ENCODE measurements at regions not wholly inside any gene's neighbourhood (a gene's known extent, or its start where the extent isn't known, plus 50 kb on each side); places are given as distances from the start of the nearest gene placed in this dataset.

DNA sequence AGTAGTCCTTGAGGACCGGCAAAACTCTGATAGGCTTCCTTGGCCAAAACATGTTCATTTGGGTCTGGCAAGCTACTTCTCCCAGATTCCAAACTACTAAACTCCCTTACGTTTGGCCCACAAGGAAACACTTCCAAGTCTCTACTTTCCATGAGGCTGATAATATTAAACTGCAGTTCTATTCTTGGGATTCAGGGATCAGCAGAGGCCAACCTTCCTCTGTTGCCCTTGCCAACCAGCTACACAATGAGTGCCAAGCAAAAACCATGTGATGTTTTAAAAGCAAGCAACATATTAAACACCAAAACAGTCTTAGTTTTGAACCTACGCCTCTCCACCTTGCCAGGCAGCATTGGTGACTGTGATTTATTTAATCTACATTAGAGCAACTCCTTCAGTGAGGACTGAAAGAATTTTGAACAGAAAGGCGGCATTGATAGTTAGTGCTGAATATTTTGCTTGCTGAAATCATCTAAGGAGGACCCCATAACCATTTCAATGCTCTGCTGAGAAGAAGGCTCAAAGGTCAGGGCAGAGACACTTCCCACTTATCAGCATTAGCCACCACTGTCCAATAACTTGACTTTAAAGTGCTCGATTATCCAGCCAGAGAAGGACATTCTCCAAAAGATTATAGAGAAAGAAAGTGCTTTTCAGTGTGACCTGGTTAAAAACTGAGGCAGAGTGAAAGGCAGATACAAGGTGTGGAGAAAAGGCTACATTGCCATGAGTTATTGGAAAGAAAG is 287.1 kb downstream of the TBC1D4 start:
- no peaks in the 10 kb centered on the region for H3K4me1 ChIP-seq
- no peak overlapping the region for H3K4me3 ChIP-seq
- DNase-seq (no peak), ATAC-seq (no peak)
- H3K9me3 ChIP-seq = no peaks in the 10 kb centered on the region
- no peaks in the 10 kb centered on the region for H3K36me3 ChIP-seq
- 54% methylated on average over 5 of the region's 5 CpGs for WGBS (ENCODE audit: insufficient coverage, low coverage, low lambda C conversion rate, missing lambda C conversion rate)
- intact Hi-C loops (cut with DNase I) = no loop called here
- H3K27me3 ChIP-seq = no peaks in the 10 kb centered on the region
- TF ChIP-seq, protein P1, sequence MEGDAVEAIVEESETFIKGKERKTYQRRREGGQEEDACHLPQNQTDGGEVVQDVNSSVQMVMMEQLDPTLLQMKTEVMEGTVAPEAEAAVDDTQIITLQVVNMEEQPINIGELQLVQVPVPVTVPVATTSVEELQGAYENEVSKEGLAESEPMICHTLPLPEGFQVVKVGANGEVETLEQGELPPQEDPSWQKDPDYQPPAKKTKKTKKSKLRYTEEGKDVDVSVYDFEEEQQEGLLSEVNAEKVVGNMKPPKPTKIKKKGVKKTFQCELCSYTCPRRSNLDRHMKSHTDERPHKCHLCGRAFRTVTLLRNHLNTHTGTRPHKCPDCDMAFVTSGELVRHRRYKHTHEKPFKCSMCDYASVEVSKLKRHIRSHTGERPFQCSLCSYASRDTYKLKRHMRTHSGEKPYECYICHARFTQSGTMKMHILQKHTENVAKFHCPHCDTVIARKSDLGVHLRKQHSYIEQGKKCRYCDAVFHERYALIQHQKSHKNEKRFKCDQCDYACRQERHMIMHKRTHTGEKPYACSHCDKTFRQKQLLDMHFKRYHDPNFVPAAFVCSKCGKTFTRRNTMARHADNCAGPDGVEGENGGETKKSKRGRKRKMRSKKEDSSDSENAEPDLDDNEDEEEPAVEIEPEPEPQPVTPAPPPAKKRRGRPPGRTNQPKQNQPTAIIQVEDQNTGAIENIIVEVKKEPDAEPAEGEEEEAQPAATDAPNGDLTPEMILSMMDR (IDR thresholded peaks at IDR 0.05) = no peak
- no peak for TF ChIP-seq POLR2A (IDR thresholded peaks at IDR 0.05)
- H3K27ac ChIP-seq = no peak overlapping the region

DNA sequence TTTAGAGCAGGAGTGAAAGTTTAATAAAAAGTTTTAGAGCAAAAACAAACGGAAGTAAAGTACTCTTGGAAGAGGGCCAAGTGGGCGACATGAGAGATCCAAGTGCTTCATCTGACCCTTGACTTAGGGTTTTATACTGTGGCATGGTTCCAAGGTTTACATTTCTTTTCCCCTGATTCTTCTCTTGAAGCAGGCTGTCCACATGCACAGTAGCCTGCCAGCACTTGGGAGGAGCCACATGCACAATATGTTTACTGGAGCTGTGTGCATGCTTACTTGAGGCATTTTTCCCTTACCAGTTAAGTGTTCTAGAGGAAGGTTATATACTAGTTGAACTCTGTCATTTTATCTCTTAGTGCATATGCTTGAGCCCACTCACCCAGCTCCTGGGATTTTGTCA is 295.6 kb downstream of the TBC1D4 start:
- no peaks in the 10 kb centered on the region for H3K36me3 ChIP-seq
- no peak for TF ChIP-seq POLR2A (IDR thresholded peaks at IDR 0.05)
- TF ChIP-seq, protein P1 (IDR thresholded peaks at IDR 0.05) = no peak
- no peaks in the 10 kb centered on the region for H3K27me3 ChIP-seq
- peak in 3 of 4 donors; percentile 45 to 57 (median 47) for ATAC-seq
- H3K9me3 ChIP-seq = no peaks in the 10 kb centered on the region
- 28% methylated on average over 2 of the region's 2 CpGs for WGBS (ENCODE audit: insufficient coverage, low coverage, low lambda C conversion rate, missing lambda C conversion rate)
- no peak overlapping the region for H3K27ac ChIP-seq
- no peak overlapping the region for H3K4me3 ChIP-seq
- intact Hi-C loops (cut with DNase I) = no loop called here
- DNase-seq = no peak
- no peaks in the 10 kb centered on the region for H3K4me1 ChIP-seq

DNA sequence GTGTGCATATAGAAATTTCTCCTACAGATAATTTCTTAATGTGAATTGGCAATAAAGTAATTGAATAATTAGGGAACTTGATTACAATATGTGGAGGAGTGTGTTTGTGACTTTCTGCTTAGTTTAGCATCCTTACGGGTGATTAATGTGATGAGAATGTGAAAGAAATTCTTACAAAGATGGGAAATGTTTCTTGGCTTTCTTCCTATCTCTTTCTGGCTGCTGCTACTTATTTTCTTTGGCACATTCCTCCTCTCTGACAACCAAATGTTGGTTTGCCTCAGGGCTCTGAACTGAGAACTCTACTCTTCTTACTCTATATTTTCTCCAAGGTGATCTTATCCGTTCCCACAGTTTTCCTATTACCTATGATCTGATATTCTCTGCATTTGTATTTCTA is 300.1 kb downstream of the TBC1D4 start:
- H3K36me3 ChIP-seq = no peaks in the 10 kb centered on the region
- WGBS (ENCODE audit: insufficient coverage, low coverage, low lambda C conversion rate, missing lambda C conversion rate) = 46% methylated on average over 2 of the region's 2 CpGs
- no peaks in the 10 kb centered on the region for H3K9me3 ChIP-seq
- DNase-seq (no peak), ATAC-seq (peak in 3 of 4 donors; percentile 55 to 60 (median 57))
- no peaks in the 10 kb centered on the region for H3K4me1 ChIP-seq
- TF ChIP-seq, protein P1 (IDR thresholded peaks at IDR 0.05) = no peak
- no peak for TF ChIP-seq POLR2A (IDR thresholded peaks at IDR 0.05)
- intact Hi-C loops (cut with DNase I) = no loop called here
- no peak overlapping the region for H3K27ac ChIP-seq
- H3K27me3 ChIP-seq = no peaks in the 10 kb centered on the region
- no peak overlapping the region for H3K4me3 ChIP-seq

DNA sequence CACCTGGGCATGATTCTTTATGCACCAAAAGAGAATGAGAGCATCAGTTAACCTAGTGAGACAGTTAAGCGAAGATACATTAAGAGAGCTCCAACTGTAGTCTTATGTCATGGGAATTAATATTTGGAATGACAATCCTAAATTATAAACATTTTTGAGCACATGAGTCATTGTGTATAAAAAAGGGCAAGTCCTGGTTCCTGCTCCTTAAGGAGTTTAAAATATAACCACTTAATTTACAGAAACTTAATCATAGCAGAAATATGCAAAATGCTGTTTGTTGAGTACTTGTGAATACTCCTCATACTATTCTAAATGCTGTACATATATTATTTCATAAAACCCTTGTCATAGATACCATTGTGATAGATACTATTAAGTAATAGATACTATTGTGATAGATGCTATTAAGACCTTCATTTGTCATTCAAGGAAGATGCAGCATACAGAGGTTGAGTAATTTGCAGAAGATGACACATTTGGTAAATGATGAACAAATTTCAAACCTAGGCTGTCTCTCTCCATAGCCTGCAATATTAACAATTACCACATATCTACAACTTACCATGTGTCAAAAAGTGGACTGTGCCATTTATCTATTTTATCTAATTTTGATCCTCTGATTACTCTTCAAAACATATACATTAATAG is 301.0 kb downstream of the TBC1D4 start:
- ATAC-seq = no peak
- intact Hi-C loops (cut with DNase I) = no loop called here
- WGBS (ENCODE audit: insufficient coverage, low coverage, low lambda C conversion rate, missing lambda C conversion rate) = 67% methylated on average over 1 of the region's 1 CpG

More for the DNA sequence above, 301.0 kb downstream of the TBC1D4 start:
- Histone ChIP-seq H3K27me3 (no peaks in the 10 kb centered on the region), H3K4me1 (no peaks in the 10 kb centered on the region), H3K9me3 (no peaks in the 10 kb centered on the region), H3K27ac (no peak overlapping the region), H3K36me3 (no peaks in the 10 kb centered on the region), H3K4me3 (no peak overlapping the region)
- TF ChIP-seq POLR2A (IDR thresholded peaks at IDR 0.05) = no peak
- TF ChIP-seq, protein P1 (IDR thresholded peaks at IDR 0.05) = no peak
- DNase-seq = no peak
